ENCODE measurements at regions not wholly inside any gene's neighbourhood (a gene's known extent, or its start where the extent isn't known, plus 50 kb on each side); places are given as distances from the start of the nearest gene placed in this dataset.

- CTCF ChIA-PET: no interaction called here
- POLR2A ChIA-PET: no interaction called here
- DNase-seq (ENCODE audit: extremely low spot score): no peak
- TF ChIP-seq CTCF (IDR thresholded peaks at IDR 0.05; ENCODE audit: control extremely low read depth, extremely low read depth, low read depth, missing control alignments): no peak
These were observed 220.5 kb downstream of the FOXD2 start for GRCh38 chr1:47658161-47658920.

DNA sequence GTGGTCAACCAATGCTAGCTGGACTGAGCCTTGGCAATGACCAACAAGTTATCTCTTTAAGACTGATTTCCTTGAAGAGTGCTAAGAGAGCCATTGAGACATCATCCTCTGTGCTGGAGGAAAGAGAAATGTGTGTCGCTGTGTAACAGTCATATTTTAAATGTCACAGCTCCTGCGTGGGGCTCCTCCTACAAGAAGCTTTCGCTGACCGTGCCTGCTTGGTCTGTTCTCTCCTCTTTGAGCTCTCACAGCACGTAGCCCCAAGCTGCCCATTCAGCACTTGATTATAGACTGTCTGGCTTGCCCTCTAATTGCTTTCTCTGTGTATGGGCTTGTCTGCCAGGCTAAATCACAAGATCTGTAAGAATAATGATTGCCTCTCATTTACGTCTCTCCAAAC, 221.3 kb downstream of the FOXD2 start:
- POLR2A ChIA-PET: no interaction called here
- no peak for DNase-seq (ENCODE audit: extremely low spot score)
- no peak for TF ChIP-seq CTCF (IDR thresholded peaks at IDR 0.05; ENCODE audit: control extremely low read depth, extremely low read depth, low read depth, missing control alignments)
- CTCF ChIA-PET: no interaction called here

DNA sequence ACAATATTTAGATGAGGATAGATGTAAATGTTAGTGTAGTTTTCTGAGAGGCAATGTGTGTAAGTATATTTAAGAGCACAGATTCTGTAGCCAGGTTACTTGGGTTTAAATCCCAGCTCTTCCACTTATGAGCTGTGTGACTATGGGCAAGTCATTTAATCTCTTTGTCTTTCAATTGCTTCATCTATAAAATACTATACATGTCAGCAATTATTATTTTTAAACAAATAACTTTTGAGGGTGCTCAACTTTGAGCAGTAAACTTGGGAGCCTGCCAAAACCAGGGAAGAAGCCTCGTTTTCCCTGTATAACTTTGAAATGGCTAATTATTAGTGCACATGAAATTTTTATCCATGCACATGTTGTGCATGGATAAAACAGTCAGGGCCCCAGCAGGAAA, 222.8 kb downstream of the FOXD2 start:
- no peak for TF ChIP-seq CTCF (IDR thresholded peaks at IDR 0.05; ENCODE audit: control extremely low read depth, extremely low read depth, low read depth, missing control alignments)
- ChIA-PET POLR2A (no interaction called here), CTCF (interaction anchor here (1.0 kb wide), 1 partner anchor 223 kb away, joined by 3 read pairs; the partner anchor contains the start of gene FOXD2)
- no peak for DNase-seq (ENCODE audit: extremely low spot score)

- no peak for TF ChIP-seq CTCF (IDR thresholded peaks at IDR 0.05; ENCODE audit: control extremely low read depth, extremely low read depth, low read depth, missing control alignments)
- ChIA-PET POLR2A (no interaction called here), CTCF (interaction anchor here (1.0 to 1.2 kb wide), 2 partner anchors 223 to 225 kb away, joined by 3 to 4 read pairs; partner anchors contain the start of gene FOXD2)
- no peak for DNase-seq (ENCODE audit: extremely low spot score)
These were observed 223.2 kb downstream of the FOXD2 start for GRCh38 chr1:47661040-47661439.

DNA sequence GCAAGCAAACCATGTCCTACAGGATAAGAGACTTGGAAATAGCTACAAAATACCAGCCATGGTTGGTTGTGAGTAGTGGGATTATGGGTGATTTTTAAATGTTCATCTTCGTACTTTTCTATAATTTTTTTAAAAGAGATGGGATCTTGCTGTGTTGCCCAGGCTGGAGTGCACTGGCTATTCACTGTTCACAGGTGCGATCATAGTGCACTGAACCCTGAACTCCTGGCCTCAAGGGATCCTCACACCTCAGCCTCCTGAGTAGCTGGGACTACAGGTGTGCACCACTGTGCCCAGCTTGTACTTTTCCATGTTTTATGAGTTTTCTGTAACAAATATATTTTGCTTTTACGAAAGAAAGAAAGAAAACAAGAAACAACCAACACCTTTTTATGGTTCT, 224.2 kb downstream of the FOXD2 start:
- no peak for TF ChIP-seq CTCF (IDR thresholded peaks at IDR 0.05; ENCODE audit: control extremely low read depth, extremely low read depth, low read depth, missing control alignments)
- ChIA-PET CTCF (interaction anchor here (1.2 to 2.4 kb wide), 3 partner anchors 10 to 226 kb away, joined by 4 to 8 read pairs (median 4); no protein-coding TSS in a partner anchor), POLR2A (no interaction called here)
- DNase-seq (ENCODE audit: extremely low spot score): no peak

GRCh38 chr1:47663286-47663685, 225.4 kb downstream of the FOXD2 start:
- TF ChIP-seq CTCF (IDR thresholded peaks at IDR 0.05; ENCODE audit: control extremely low read depth, extremely low read depth, low read depth, missing control alignments): no peak
- CTCF ChIA-PET: interaction anchor here (1.3 to 2.4 kb wide), 3 partner anchors 11 to 19 kb away, joined by 3 to 8 read pairs (median 4); no protein-coding TSS in a partner anchor
- POLR2A ChIA-PET: no interaction called here
- DNase-seq (ENCODE audit: extremely low spot score): no peak

Data from GM10248 (cell line).